ENCODE measurements at regions not wholly inside any gene's neighbourhood (a gene's known extent, or its start where the extent isn't known, plus 50 kb on each side); places are given as distances from the start of the nearest gene placed in this dataset.

DNA sequence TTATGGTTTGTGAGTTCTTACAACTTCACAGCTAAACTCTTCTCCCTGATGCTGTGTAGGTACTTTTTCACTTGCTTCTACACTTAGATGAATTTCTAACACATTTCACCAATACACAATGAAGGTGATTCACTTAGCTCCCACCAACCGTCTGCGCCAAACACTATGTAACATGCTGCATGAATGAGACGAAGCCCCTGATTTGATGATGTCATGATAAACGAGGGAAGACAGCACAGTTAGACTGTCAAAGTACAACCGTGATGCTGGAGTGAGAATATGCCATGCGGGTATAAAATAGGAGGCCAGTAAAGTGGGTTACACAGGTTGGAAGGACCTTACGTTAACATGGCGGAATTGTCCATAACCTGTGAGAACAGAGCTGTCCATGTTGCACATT, 100.8 kb downstream of the KCNA4 start:
- Histone ChIP-seq H3F3A (ENCODE audit: control insufficient read depth, insufficient read depth) (no peaks in the 10 kb centered on the region), H3K4me3 (ENCODE audit: low read length) (no peak overlapping the region), H3K4me1 (ENCODE audit: control insufficient read depth, low read length) (no peaks in the 10 kb centered on the region), H3K27me3 (ENCODE audit: control insufficient read depth, low read length) (no peaks in the 10 kb centered on the region), H3K9me3 (ENCODE audit: control insufficient read depth, insufficient read depth, low read length) (no peaks in the 10 kb centered on the region), H3K27ac (ENCODE audit: low read depth, low read length) (no peak overlapping the region), H3K9me2 (replicated peaks; ENCODE audit: control insufficient read depth, low read length) (no peaks in the 10 kb centered on the region), H4K20me1 (ENCODE audit: control insufficient read depth, insufficient read depth, low read depth, low read length) (no peaks in the 10 kb centered on the region), H3K4me2 (ENCODE audit: low read length) (no peak overlapping the region), H3K79me2 (ENCODE audit: control insufficient read depth, low read length) (no peaks in the 10 kb centered on the region), H3K36me3 (ENCODE audit: control insufficient read depth, low read length) (no peaks in the 10 kb centered on the region)
- TF ChIP-seq EZH2phosphoT487 (IDR thresholded peaks at IDR 0.05; ENCODE audit: borderline replicate concordance, low read length): no peak
- TF ChIP-seq, protein P1, sequence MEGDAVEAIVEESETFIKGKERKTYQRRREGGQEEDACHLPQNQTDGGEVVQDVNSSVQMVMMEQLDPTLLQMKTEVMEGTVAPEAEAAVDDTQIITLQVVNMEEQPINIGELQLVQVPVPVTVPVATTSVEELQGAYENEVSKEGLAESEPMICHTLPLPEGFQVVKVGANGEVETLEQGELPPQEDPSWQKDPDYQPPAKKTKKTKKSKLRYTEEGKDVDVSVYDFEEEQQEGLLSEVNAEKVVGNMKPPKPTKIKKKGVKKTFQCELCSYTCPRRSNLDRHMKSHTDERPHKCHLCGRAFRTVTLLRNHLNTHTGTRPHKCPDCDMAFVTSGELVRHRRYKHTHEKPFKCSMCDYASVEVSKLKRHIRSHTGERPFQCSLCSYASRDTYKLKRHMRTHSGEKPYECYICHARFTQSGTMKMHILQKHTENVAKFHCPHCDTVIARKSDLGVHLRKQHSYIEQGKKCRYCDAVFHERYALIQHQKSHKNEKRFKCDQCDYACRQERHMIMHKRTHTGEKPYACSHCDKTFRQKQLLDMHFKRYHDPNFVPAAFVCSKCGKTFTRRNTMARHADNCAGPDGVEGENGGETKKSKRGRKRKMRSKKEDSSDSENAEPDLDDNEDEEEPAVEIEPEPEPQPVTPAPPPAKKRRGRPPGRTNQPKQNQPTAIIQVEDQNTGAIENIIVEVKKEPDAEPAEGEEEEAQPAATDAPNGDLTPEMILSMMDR (IDR thresholded peaks at IDR 0.05; ENCODE audit: low read depth, low read length, poor library complexity, severe bottlenecking): no peak

DNA sequence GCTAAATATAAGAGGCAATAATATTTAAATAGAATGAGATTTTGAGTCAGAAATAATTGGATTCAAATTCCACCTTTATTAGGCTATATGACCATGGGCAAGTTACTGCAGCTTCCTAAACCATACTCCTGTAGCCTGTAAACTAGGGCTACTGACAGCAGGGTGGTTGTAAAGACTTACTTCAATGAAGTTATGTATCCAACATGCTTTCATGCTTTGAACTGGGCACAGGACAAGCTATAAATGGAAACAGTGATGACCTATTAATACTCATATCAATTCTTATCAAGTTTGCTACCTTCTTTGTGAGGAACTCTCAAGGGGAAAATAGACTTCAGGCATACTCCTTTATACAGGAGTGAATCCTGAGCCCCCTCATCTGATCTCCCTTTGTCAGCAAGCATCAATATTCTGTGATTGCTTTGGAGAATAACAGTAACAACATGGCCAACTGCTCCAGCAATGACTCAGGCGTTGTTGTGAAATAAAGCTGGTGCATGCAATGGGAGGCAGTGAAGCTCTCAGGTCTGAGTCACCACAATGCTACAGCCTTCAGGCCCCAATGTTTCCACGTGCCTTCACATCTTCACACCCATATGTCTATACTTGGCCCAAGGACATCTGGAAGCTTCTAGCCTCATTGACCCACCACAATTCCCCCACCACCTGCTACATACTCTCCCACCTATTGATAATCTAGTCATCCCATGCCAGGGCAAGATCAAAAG, 102.5 kb downstream of the KCNA4 start:
- Histone ChIP-seq H3K27me3 (ENCODE audit: control insufficient read depth, low read length) (no peaks in the 10 kb centered on the region), H3F3A (ENCODE audit: control insufficient read depth, insufficient read depth) (no peaks in the 10 kb centered on the region), H4K20me1 (ENCODE audit: control insufficient read depth, insufficient read depth, low read depth, low read length) (no peaks in the 10 kb centered on the region), H3K9me2 (replicated peaks; ENCODE audit: control insufficient read depth, low read length) (no peaks in the 10 kb centered on the region), H3K27ac (ENCODE audit: low read depth, low read length) (no peak overlapping the region), H3K36me3 (ENCODE audit: control insufficient read depth, low read length) (no peaks in the 10 kb centered on the region), H3K4me2 (ENCODE audit: low read length) (no peak overlapping the region), H3K79me2 (ENCODE audit: control insufficient read depth, low read length) (no peaks in the 10 kb centered on the region), H3K4me1 (ENCODE audit: control insufficient read depth, low read length) (no peaks in the 10 kb centered on the region), H3K9me3 (ENCODE audit: control insufficient read depth, insufficient read depth, low read length) (no peaks in the 10 kb centered on the region), H3K4me3 (ENCODE audit: low read length) (no peak overlapping the region)
- TF ChIP-seq EZH2phosphoT487 (IDR thresholded peaks at IDR 0.05; ENCODE audit: borderline replicate concordance, low read length): no peak
- TF ChIP-seq, protein P1 (IDR thresholded peaks at IDR 0.05; ENCODE audit: low read depth, low read length, poor library complexity, severe bottlenecking): no peak

DNA sequence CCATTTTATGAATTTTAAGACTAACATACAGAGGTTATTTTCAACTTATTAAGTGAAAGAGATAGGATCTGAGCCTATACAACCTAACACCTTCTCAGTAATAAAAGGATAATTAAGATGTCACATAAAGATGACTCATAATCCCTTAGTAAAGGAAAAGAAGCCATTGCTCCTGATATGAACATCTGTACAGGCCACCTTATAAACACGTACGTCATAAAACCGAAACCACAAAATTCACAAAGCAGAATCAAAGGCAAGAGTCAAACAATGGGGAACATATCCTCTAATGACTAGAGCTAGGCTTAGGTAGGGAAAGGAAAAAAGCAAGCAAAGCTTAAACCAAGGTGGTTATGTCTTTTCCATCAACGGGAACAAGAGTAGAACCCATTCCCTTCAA, 103.5 kb downstream of the KCNA4 start:
- no peak overlapping the region for H3K4me2 ChIP-seq (ENCODE audit: low read length)
- H3K27ac ChIP-seq (ENCODE audit: low read depth, low read length): no peak overlapping the region
- H3K9me2 ChIP-seq (replicated peaks; ENCODE audit: control insufficient read depth, low read length): no peaks in the 10 kb centered on the region
- no peak overlapping the region for H3K4me3 ChIP-seq (ENCODE audit: low read length)
- no peak for TF ChIP-seq EZH2phosphoT487 (IDR thresholded peaks at IDR 0.05; ENCODE audit: borderline replicate concordance, low read length)
- H3K4me1 ChIP-seq (ENCODE audit: control insufficient read depth, low read length): no peaks in the 10 kb centered on the region
- no peaks in the 10 kb centered on the region for H3K36me3 ChIP-seq (ENCODE audit: control insufficient read depth, low read length)
- H3K9me3 ChIP-seq (ENCODE audit: control insufficient read depth, insufficient read depth, low read length): no peaks in the 10 kb centered on the region
- H3K27me3 ChIP-seq (ENCODE audit: control insufficient read depth, low read length): no peaks in the 10 kb centered on the region
- H3F3A ChIP-seq (ENCODE audit: control insufficient read depth, insufficient read depth): no peaks in the 10 kb centered on the region
- H4K20me1 ChIP-seq (ENCODE audit: control insufficient read depth, insufficient read depth, low read depth, low read length): no peaks in the 10 kb centered on the region
- H3K79me2 ChIP-seq (ENCODE audit: control insufficient read depth, low read length): no peaks in the 10 kb centered on the region

DNA sequence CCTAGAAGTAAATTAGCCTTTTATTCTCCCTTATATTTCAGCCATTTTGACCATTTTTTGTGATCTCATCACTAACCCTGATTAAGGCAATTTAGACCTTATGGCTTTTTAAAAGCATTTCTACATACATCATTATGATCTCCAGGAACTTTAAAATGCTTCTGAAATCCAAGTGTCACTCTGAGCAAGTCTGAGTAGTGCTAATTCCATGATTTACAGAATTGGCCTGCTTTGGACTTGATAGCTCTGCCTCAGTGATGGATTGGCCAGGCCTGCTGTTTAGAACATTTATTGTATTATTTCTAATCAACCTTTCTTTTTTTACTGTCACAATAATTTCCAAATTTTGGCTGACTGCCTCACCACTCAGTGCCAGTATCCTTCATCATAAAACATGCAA, 116.4 kb downstream of the KCNA4 start:
- Histone ChIP-seq H3F3A (ENCODE audit: control insufficient read depth, insufficient read depth) (no peaks in the 10 kb centered on the region), H3K4me1 (ENCODE audit: control insufficient read depth, low read length) (no peaks in the 10 kb centered on the region), H4K20me1 (ENCODE audit: control insufficient read depth, insufficient read depth, low read depth, low read length) (no peaks in the 10 kb centered on the region), H3K9me3 (ENCODE audit: control insufficient read depth, insufficient read depth, low read length) (no peaks in the 10 kb centered on the region), H3K9me2 (replicated peaks; ENCODE audit: control insufficient read depth, low read length) (no peaks in the 10 kb centered on the region), H3K79me2 (ENCODE audit: control insufficient read depth, low read length) (no peaks in the 10 kb centered on the region), H3K4me2 (ENCODE audit: low read length) (no peak overlapping the region), H3K27ac (ENCODE audit: low read depth, low read length) (no peak overlapping the region), H3K4me3 (ENCODE audit: low read length) (no peak overlapping the region), H3K36me3 (ENCODE audit: control insufficient read depth, low read length) (no peaks in the 10 kb centered on the region), H3K27me3 (ENCODE audit: control insufficient read depth, low read length) (no peaks in the 10 kb centered on the region)
- no peak for TF ChIP-seq EZH2phosphoT487 (IDR thresholded peaks at IDR 0.05; ENCODE audit: borderline replicate concordance, low read length)
- TF ChIP-seq, protein P1 (IDR thresholded peaks at IDR 0.05; ENCODE audit: low read depth, low read length, poor library complexity, severe bottlenecking): no peak

All from DOHH2 (cell line).